ENCODE measurements at regions not wholly inside any gene's neighbourhood (a gene's known extent, or its start where the extent isn't known, plus 50 kb on each side); places are given as distances from the start of the nearest gene placed in this dataset.

DNA sequence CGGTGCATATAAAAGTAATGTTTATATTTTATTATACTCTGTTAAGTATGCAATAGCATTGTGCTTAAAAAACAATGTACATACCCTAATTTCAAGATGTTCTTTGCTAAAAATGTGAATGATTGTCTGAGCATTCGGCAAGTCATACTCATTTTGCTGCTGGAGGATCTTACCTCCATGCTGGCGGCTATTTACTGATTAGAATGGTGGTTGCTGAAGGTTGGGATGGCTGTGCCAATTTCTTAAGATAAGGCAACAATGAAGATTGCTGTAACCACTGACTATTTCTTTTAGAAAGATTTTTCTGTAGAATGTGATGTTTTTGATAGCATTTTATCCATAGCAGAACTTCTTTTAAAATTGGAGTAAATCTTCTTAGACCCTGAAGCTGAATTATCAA lies 932.7 kb downstream of the ZPLD1 start:
- ChIA-PET RAD21 (ENCODE audit: unreplicated experiment) (no interaction called here), SMC1A (ENCODE audit: uncharacterized antibody, unreplicated experiment) (no interaction called here), POLR2A (no interaction called here), CTCF (interaction anchor here (0.5 kb wide), 1 partner anchor 14 kb away, joined by 3 read pairs; no protein-coding TSS in a partner anchor)
- Histone ChIP-seq H3K4me1 (ENCODE audit: control insufficient read depth, insufficient read depth, low read length) (no peaks in the 10 kb centered on the region), H3K27ac (ENCODE audit: control insufficient read depth, insufficient read depth) (no peak overlapping the region), H3K9ac (ENCODE audit: control insufficient read depth, insufficient read depth, low read length) (no peak overlapping the region), H2AFZ (ENCODE audit: control insufficient read depth, low read depth, low read length) (no peak overlapping the region), H3K4me2 (ENCODE audit: control insufficient read depth, insufficient read depth) (no peak overlapping the region), H3K9me3 (replicated peaks; ENCODE audit: control insufficient read depth, insufficient read depth, low read length) (no peaks in the 10 kb centered on the region), H3K36me3 (ENCODE audit: control insufficient read depth in 2 of 2, insufficient read depth in 2 of 2, low read length in 1 of 2) (no peaks in the 10 kb centered on the region), H4K20me1 (ENCODE audit: control insufficient read depth, insufficient read depth) (no peaks in the 10 kb centered on the region), H3K79me2 (ENCODE audit: control insufficient read depth, insufficient read depth, low read length) (no peaks in the 10 kb centered on the region), H3K4me3 (no peak overlapping the region), H3K27me3 (replicated peaks in 1 of 2; ENCODE audit: control insufficient read depth in 2 of 2, insufficient read depth in 2 of 2, low read length in 1 of 2) (no peaks in the 10 kb centered on the region)
- in situ Hi-C loops (cut with MboI): no loop called here
- no TSS peak for BruUV-seq (replicated peaks)
- WGBS (ENCODE audit: insufficient coverage, insufficient replicate concordance, low lambda C conversion rate, missing lambda C conversion rate): 25% methylated on average over 3 of the region's 3 CpGs
- intact Hi-C loops (cut with micrococcal nuclease; ENCODE audit: unreplicated experiment): no loop called here
- DNase-seq (ENCODE audit: low read depth, low spot score) (no peak), ATAC-seq (no peak), FAIRE-seq (no peak)
- TF ChIP-seq, protein P1, sequence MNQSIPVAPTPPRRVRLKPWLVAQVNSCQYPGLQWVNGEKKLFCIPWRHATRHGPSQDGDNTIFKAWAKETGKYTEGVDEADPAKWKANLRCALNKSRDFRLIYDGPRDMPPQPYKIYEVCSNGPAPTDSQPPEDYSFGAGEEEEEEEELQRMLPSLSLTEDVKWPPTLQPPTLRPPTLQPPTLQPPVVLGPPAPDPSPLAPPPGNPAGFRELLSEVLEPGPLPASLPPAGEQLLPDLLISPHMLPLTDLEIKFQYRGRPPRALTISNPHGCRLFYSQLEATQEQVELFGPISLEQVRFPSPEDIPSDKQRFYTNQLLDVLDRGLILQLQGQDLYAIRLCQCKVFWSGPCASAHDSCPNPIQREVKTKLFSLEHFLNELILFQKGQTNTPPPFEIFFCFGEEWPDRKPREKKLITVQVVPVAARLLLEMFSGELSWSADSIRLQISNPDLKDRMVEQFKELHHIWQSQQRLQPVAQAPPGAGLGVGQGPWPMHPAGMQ (IDR thresholded peaks at IDR 0.05; ENCODE audit: borderline replicate concordance): no peak
- TF ChIP-seq ZSCAN29 (IDR thresholded peaks at IDR 0.05): no peak
- TF ChIP-seq PAX8 (IDR thresholded peaks at IDR 0.05): no peak
- TF ChIP-seq LARP7 (IDR thresholded peaks at IDR 0.05): no peak
- TF ChIP-seq, protein P2, sequence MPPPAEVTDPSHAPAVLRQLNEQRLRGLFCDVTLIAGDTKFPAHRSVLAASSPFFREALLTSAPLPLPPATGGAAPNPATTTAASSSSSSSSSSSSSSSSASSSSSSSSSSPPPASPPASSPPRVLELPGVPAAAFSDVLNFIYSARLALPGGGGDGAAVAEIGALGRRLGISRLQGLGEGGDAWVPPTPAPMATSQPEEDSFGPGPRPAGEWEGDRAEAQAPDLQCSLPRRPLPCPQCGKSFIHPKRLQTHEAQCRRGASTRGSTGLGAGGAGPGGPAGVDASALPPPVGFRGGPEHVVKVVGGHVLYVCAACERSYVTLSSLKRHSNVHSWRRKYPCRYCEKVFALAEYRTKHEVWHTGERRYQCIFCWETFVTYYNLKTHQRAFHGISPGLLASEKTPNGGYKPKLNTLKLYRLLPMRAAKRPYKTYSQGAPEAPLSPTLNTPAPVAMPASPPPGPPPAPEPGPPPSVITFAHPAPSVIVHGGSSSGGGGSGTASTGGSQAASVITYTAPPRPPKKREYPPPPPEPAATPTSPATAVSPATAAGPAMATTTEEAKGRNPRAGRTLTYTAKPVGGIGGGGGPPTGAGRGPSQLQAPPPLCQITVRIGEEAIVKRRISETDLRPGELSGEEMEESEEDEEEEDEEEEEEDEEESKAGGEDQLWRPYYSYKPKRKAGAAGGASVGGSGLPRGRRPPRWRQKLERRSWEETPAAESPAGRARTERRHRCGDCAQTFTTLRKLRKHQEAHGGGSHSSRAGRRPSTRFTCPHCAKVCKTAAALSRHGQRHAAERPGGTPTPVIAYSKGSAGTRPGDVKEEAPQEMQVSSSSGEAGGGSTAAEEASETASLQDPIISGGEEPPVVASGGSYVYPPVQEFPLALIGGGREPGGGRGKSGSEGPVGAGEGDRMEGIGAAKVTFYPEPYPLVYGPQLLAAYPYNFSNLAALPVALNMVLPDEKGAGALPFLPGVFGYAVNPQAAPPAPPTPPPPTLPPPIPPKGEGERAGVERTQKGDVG (CRISPR knock-in tag; IDR thresholded peaks at IDR 0.05): no peak
- no peak for TF ChIP-seq ZNF217 (IDR thresholded peaks at IDR 0.05)
- TF ChIP-seq ZNF207 (IDR thresholded peaks at IDR 0.05; ENCODE audit: borderline replicate concordance): no peak
- TF ChIP-seq SMAD5 (IDR thresholded peaks at IDR 0.05; ENCODE audit: low read depth): no peak
- TF ChIP-seq HDAC6 (IDR thresholded peaks at IDR 0.05; ENCODE audit: unreplicated experiment): no peak
- no peak for TF ChIP-seq CBX5 (IDR thresholded peaks at IDR 0.05; ENCODE audit: low read depth)
- TF ChIP-seq SPI1 (IDR thresholded peaks at IDR 0.05; ENCODE audit: borderline replicate concordance, insufficient read depth, low read depth, low read length): no peak
- TF ChIP-seq, protein P3, sequence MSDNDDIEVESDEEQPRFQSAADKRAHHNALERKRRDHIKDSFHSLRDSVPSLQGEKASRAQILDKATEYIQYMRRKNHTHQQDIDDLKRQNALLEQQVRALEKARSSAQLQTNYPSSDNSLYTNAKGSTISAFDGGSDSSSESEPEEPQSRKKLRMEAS (IDR thresholded peaks at IDR 0.05; ENCODE audit: low read depth, low read length): no peak
- TF ChIP-seq, protein P4, sequence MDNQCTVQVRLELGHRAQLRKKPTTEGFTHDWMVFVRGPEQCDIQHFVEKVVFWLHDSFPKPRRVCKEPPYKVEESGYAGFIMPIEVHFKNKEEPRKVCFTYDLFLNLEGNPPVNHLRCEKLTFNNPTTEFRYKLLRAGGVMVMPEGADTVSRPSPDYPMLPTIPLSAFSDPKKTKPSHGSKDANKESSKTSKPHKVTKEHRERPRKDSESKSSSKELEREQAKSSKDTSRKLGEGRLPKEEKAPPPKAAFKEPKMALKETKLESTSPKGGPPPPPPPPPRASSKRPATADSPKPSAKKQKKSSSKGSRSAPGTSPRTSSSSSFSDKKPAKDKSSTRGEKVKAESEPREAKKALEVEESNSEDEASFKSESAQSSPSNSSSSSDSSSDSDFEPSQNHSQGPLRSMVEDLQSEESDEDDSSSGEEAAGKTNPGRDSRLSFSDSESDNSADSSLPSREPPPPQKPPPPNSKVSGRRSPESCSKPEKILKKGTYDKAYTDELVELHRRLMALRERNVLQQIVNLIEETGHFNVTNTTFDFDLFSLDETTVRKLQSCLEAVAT (IDR thresholded peaks at IDR 0.05): no peak
- no peak for TF ChIP-seq IKZF1 (conservative IDR thresholded peaks at IDR 0.05)
- no peak for TF ChIP-seq FOXK2 (IDR thresholded peaks at IDR 0.05)
- TF ChIP-seq ASH2L (IDR thresholded peaks at IDR 0.05; ENCODE audit: borderline replicate concordance, low read depth): no peak
- TF ChIP-seq YY1 (IDR thresholded peaks at IDR 0.05; ENCODE audit: low read depth, low read length): no peak
